OCI-LY7 (cell line): ENCODE measurements at regions not wholly inside any gene's neighbourhood (a gene's known extent, or its start where the extent isn't known, plus 50 kb on each side); places are given as distances from the start of the nearest gene placed in this dataset.
A peak's percentile ranks its signal among the peaks of the same experiment; 100 is the strongest.

Experiments used
- BruUV-seq: library from RNA; stranded (reverse); fragments of 400-500 nt; replicated peaks from 2 replicates; lab custom pipeline; 2021; lab: Mats Ljungman, UMichigan
- CTCF ChIA-PET: fragments of 300-600 bp; sonication (Branson Sonifier 250); formaldehyde crosslinking; loops from one replicate; lab custom pipeline; 2022; ENCODE audit warnings: antibody characterized with exemption; ENCODE audit not compliant: unreplicated experiment; lab: Charles Lee
- POLR2A ChIA-PET: fragments of 300-600 bp; sonication (Branson Sonifier 250); formaldehyde crosslinking; loops from one replicate; lab custom pipeline; 2022; ENCODE audit warnings: antibody characterized with exemption; lab: Charles Lee
- DNase-seq: peaks from one replicate; pipeline ENCODE4 v3.0.0-alpha.2; 2015; ENCODE audit warnings: low spot score
- H2AFZ ChIP-seq: fragments of 200-600 bp; sonication (generic), shearing (Covaris generic); 2 replicates; pipeline ENCODE4 v1.6.1; 2014; ENCODE audit warnings: mild to moderate bottlenecking, antibody characterized with exemption, low read length, moderate library complexity
- H3K27ac ChIP-seq: fragments of 200-600 bp; sonication (generic); 2 replicates; pipeline ENCODE4 v1.5.1; 2014; ENCODE audit warnings: mixed run types, low read depth, mild to moderate bottlenecking, moderate library complexity, low read length, inconsistent platforms; ENCODE audit not compliant: poor library complexity, severe bottlenecking
- H3K36me3 ChIP-seq: fragments of 200-600 bp; sonication (generic); 2 replicates; pipeline ENCODE4 v1.6.1; 2014; ENCODE audit warnings: mild to moderate bottlenecking, antibody characterized with exemption, low read length, moderate library complexity, mixed read lengths; ENCODE audit not compliant: insufficient read depth
- H3K4me1 ChIP-seq: fragments of 200-600 bp; sonication (generic); 2 replicates; pipeline ENCODE4 v1.5.1; 2014; ENCODE audit warnings: mild to moderate bottlenecking, low read length; ENCODE audit not compliant: insufficient read depth, poor library complexity, severe bottlenecking
- H3K4me2 ChIP-seq: fragments of 200-600 bp; sonication (generic); 2 replicates; pipeline ENCODE4 v1.6.1; 2014; ENCODE audit warnings: mild to moderate bottlenecking, low read length
- H3K4me3 ChIP-seq: fragments of 200-600 bp; sonication (generic); 2 replicates; pipeline ENCODE4 v1.5.1; 2014; ENCODE audit warnings: mild to moderate bottlenecking, low read depth, low read length; ENCODE audit not compliant: poor library complexity, severe bottlenecking
- H3K79me2 ChIP-seq: fragments of 200-600 bp; sonication (generic); 2 replicates; pipeline ENCODE4 v1.6.1; 2016; ENCODE audit warnings: low read depth, mild to moderate bottlenecking, low read length, moderate library complexity, mixed read lengths; ENCODE audit not compliant: insufficient read depth
- H3K9me2 ChIP-seq: fragments of 200-600 bp; sonication (generic); 2 replicates; pipeline ENCODE4 v1.6.1; 2016; ENCODE audit warnings: mild to moderate bottlenecking, low read length, mixed read lengths; ENCODE audit not compliant: insufficient read depth
- H3K9me3 ChIP-seq: fragments of 200-600 bp; sonication (generic); 2 replicates; pipeline ENCODE4 v1.6.1; 2014; ENCODE audit warnings: mild to moderate bottlenecking, mixed run types, low read length, mixed read lengths
- H4K20me1 ChIP-seq: fragments of 200-600 bp; sonication (generic); 2 replicates; pipeline ENCODE4 v1.6.1; 2014; ENCODE audit warnings: mild to moderate bottlenecking, antibody characterized with exemption, low read length, moderate library complexity, mixed read lengths; ENCODE audit not compliant: insufficient read depth
- EZH2phosphoT487 ChIP-seq: fragments of 200-600 bp; sonication (generic); IDR thresholded peaks from 2 replicates; pipeline ENCODE4 v1.6.1; 2018; ENCODE audit warnings: low read depth, borderline replicate concordance, mild to moderate bottlenecking, mixed run types, antibody characterized with exemption, low read length, moderate library complexity, mixed read lengths
- intact Hi-C: fragments of 100-400 bp; cut with micrococcal nuclease; formaldehyde crosslinking; loops from one replicate; pipeline ENCODE4 v1.10.0; 2022; ENCODE audit not compliant: unreplicated experiment
- TF ChIP-seq, protein P1 (sequence below): fragments of 200-600 bp; sonication (generic); conservative IDR thresholded peaks from 2 replicates; pipeline ENCODE4 v1.5.1; 2014; ENCODE audit warnings: mild to moderate bottlenecking, antibody characterized with exemption, low read length, moderate library complexity, mixed read lengths

DNA sequence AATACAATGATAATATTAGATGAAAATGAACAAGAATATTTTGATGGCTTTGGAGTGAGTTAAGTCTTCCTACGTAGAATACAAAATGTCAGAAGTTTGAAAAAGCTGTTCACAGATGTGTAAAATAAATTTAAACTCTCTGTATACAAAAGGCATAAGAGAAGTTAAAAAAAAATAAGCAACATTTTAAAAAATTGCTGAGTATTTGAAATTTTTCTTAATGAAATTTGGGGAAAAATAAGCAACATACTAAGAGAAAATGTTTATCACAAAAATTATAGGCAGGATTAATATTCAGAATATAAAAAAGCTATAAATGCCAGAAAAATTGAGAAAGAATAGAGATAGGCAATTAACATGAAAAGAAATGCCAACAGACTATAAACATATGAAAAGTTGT lies 470.7 kb upstream of the TRPC7 start:
- Histone ChIP-seq H3K9me2 (no peaks in the 10 kb centered on the region), H3K27ac (no peak overlapping the region), H3K79me2 (no peaks in the 10 kb centered on the region), H3K4me3 (no peak overlapping the region), H3K4me2 (no peak overlapping the region), H3K9me3 (no peaks in the 10 kb centered on the region), H4K20me1 (no peaks in the 10 kb centered on the region), H2AFZ (no peak overlapping the region), H3K4me1 (no peaks in the 10 kb centered on the region), H3K36me3 (no peaks in the 10 kb centered on the region)
- no TSS peak for BruUV-seq
- CTCF ChIA-PET: no interaction called here
- no peak for DNase-seq
- POLR2A ChIA-PET: no interaction called here
- TF ChIP-seq EZH2phosphoT487: no peak
- TF ChIP-seq, protein P1, sequence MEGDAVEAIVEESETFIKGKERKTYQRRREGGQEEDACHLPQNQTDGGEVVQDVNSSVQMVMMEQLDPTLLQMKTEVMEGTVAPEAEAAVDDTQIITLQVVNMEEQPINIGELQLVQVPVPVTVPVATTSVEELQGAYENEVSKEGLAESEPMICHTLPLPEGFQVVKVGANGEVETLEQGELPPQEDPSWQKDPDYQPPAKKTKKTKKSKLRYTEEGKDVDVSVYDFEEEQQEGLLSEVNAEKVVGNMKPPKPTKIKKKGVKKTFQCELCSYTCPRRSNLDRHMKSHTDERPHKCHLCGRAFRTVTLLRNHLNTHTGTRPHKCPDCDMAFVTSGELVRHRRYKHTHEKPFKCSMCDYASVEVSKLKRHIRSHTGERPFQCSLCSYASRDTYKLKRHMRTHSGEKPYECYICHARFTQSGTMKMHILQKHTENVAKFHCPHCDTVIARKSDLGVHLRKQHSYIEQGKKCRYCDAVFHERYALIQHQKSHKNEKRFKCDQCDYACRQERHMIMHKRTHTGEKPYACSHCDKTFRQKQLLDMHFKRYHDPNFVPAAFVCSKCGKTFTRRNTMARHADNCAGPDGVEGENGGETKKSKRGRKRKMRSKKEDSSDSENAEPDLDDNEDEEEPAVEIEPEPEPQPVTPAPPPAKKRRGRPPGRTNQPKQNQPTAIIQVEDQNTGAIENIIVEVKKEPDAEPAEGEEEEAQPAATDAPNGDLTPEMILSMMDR: no peak
- intact Hi-C loops: no loop called here

DNA sequence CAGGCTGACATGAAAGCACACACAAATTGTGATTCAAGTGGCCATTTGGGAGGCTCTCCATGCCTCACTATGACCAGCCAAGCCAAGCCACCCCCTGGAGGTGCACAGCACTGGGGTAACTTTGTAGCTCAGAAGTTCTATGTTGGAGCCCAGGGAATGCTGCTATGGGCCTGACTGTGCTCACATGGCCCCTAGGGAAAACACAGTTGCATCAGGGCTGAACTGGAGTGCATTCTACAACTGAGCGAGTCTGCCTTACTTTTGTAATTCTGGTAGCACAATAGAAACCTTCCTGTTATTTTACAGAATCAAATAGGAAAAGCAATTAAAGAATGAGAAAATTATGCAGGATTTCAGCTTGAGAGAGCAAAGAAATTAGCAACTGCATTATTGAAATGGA lies 455.5 kb upstream of the TRPC7 start:
- Histone ChIP-seq H3K27ac (no peak overlapping the region), H3K4me2 (no peak overlapping the region), H4K20me1 (no peaks in the 10 kb centered on the region), H3K9me2 (no peaks in the 10 kb centered on the region), H3K4me1 (no peaks in the 10 kb centered on the region), H3K36me3 (no peaks in the 10 kb centered on the region), H2AFZ (no peak overlapping the region), H3K79me2 (no peaks in the 10 kb centered on the region), H3K4me3 (no peak overlapping the region), H3K9me3 (no peaks in the 10 kb centered on the region)
- intact Hi-C loops: no loop called here
- DNase-seq: no peak
- CTCF ChIA-PET: no interaction called here
- TF ChIP-seq EZH2phosphoT487: no peak
- TF ChIP-seq, protein P1: no peak
- BruUV-seq: no TSS peak
- POLR2A ChIA-PET: no interaction called here

DNA sequence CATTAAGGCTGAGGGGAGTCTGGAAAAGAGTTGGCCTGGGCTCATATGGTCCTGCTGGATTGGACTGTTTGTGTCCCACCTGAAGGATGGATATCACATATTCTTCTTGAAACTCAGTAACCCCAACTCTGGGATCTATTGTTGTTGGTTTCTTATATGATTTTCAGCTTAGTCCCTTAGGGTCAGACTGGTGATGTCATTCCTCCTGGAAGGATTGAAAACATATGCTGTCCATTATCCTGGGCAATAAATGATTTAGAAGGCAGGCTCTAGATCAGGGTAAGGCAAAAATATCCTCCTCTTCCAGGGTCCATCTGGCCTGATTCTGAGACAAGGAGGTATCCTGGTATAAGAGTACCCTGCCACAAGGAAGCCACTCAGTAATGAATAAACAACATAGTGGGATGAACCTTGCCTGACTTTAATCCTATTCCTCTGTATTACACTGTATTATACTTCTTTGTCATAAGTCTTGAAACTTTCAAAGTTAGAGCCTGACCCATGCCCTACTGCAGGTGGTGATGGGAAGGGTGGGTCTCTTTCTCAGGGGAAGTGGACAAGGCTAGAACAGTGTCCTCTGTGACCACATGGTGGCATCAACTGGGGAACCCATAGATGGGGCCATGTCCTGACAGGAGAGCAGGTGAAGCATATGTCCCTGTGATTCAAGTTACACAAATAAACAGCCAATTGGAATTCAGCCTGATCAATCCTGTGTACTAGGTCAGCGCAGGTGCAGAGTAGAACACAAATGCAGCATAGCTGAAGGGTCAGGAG lies 454.4 kb upstream of the TRPC7 start:
- no peak overlapping the region for H3K4me3 ChIP-seq

More for the DNA sequence above, 454.4 kb upstream of the TRPC7 start:
- ChIA-PET POLR2A (no interaction called here), CTCF (no interaction called here)
- Histone ChIP-seq H3K9me3 (no peaks in the 10 kb centered on the region), H3K36me3 (no peaks in the 10 kb centered on the region), H4K20me1 (no peaks in the 10 kb centered on the region), H3K79me2 (no peaks in the 10 kb centered on the region), H2AFZ (no peak overlapping the region), H3K4me2 (no peak overlapping the region), H3K9me2 (no peaks in the 10 kb centered on the region), H3K4me1 (no peaks in the 10 kb centered on the region), H3K27ac (no peak overlapping the region)
- no TSS peak for BruUV-seq
- intact Hi-C loops: no loop called here
- DNase-seq: no peak
- TF ChIP-seq, protein P1: 0 out of 2 replicates have a peak, but pooled peaks have one; percentile 11
- no peak for TF ChIP-seq EZH2phosphoT487
